GM18505 (cell line): ENCODE measurements at regions not wholly inside any gene's neighbourhood (a gene's known extent, or its start where the extent isn't known, plus 50 kb on each side); places are given as distances from the start of the nearest gene placed in this dataset.

ENCODE experiments used
- ATAC-seq: cut with Tn5 transposase; IDR thresholded peaks from one replicate; pipeline ENCODE4 v1.9.1; 2021; ENCODE audit not compliant: unreplicated experiment
- POLR2A ChIP-seq: IDR thresholded peaks from 4 replicates; pipeline ENCODE4 v1.6.1; 2011; ENCODE audit warnings: borderline replicate concordance; ENCODE audit not compliant: insufficient read depth, insufficient read length; ENCODE audit errors: extremely low read depth

DNA sequence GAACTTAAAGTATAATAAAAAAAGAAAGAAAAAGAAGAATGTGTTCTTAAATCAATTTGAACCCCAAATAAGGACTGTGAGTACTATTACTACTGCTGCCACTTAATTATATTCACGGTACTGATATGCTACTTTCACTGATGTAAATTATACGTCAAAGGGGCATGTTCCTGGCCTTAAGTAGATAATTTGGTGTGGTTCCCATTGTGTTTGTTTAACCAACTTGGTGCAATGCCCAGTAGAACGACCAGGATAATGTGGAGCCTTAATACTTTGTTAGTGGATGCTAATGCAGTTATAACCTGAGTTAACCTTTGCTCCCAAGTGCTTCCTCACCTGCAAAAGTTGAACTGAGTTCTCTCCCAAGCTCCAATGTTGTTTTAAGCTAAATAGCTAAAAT lies 142.0 kb downstream of the NR4A2 start:
- no peak for ATAC-seq
- no peak for TF ChIP-seq POLR2A

DNA sequence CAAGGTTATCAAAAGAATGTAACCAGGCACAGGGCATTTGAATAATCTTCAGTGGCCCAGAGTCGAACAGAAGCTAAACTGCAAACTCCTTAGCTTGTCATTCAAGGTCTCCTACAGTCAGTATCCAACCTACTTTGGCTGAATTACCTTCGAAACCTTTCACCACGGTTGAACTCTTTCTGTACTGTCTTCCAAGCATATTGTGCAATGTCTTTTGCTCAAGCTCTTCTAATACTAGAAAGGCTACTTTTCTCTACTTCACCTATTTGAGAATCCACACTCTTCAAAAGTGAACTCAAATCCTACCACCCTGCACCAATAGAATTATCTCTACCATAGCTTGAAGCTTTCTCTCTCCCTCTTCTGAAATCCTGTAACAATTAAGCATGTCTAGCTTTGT lies 142.9 kb downstream of the NR4A2 start:
- no peak for TF ChIP-seq POLR2A
- ATAC-seq: no peak

DNA sequence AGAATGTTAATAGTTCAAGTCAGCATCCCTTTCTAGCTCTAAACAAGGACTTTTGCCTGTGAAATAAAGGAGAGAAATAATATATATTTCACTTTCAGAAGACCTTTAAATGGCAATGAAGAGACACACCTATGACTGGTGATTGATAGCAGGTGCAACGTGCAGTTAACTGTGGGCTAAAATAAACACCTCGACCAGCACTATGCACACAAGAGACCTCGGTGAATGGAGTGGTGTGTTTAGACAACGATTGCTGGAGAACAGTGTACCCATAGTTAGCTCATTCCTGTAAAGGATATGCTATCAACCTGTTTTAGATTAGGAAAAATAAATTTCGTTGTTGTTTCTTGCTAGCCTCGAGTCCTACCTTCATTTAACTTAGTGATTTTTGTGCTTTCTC lies 143.4 kb downstream of the NR4A2 start:
- no peak for TF ChIP-seq POLR2A
- ATAC-seq: no peak

DNA sequence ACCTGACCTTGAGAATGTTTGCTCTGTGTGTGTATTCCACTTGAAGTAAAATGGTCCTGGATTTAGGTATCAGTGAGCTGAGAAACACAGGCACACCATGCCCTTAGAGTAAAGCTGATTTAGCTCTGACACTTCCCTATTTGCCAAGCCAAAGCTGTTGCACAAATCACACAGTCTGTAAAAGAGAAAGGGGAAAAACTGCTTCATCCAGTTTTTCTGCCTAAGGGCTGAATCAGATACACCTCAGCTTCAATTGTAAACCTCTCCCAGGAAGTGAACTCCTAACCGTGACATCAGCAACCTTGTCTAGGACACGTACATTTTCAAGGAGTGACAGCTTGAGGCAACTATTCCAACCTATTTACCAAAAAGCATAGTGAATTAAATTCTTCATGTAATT lies 150.4 kb downstream of the NR4A2 start:
- ATAC-seq: no peak
- no peak for TF ChIP-seq POLR2A

DNA sequence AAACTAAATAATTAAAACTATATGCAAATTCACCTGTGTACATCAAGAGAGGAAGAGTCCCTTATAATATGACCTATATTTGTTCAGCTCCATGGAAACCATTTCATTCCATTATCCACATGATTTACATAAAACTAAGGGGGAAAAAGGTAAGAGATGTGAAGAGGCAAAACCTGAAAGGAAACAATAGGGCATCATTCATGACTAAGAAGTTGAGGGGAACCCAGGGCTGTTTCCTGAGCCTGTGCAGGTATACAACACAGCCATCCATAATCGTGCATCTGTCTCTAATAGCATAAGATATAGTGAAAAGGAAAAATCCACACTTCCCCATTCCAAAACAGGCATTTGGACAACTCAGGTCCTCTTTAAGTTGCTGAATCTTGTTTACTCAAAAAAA lies 151.3 kb downstream of the NR4A2 start:
- ATAC-seq: no peak
- TF ChIP-seq POLR2A: no peak

DNA sequence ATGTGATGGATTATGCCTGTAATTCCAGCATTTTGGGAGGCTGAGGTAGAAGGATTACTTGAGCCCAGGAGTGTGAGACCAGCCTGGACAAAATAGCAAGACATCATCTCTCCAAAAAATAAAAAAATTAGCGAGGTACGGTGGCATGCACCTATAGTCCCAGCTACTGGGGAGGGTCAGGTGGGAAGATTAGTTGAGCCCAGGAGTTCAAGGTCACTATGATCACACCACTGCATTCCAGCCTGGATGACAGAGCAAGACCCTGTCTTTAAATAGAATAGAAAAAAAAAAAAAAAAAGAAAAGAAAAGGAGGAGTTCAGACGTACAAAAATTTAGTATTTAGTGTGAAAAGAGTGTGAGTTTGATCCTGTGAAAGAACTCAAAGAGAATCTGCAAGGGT lies 154.9 kb downstream of the NR4A2 start:
- no peak for TF ChIP-seq POLR2A
- no peak for ATAC-seq

DNA sequence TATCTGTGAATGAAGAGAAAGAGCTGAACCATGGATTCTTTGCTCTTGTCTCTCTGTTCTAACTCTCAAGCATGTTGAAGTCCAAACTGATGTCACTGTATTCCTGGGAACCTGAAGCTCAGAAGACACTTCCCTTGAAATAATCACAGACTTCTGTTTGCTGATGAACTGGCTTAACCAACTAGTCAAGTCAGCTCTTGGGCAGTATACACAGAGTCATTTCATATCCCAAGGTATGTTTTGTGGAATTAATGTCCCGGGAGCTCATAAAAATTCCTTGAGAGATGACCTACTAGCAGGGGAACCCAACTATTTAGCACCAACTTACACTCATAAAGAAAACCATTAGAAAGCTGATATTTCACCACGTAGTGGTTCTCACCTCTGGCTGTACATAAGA lies 156.6 kb downstream of the NR4A2 start:
- no peak for TF ChIP-seq POLR2A
- no peak for ATAC-seq

DNA sequence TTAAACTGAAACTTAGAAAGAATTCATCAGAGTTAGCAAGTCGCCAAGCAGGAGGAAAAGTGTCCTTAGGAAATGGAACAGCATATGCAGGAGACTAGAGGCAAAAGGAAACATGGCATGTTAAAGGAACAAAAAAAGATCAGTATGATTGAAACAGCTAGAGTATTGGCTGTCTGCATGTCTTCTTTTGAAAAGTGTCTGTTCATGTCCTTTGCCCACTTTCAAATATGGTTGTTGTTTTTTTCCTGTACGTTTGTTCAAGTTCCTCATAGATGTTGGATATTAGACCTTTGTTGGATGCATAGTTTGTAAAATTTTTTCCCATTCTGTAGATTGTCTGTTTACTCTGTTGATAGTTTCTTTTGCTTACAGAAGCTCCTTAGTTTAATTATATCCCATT lies 161.6 kb downstream of the NR4A2 start:
- no peak for TF ChIP-seq POLR2A
- ATAC-seq: no peak

DNA sequence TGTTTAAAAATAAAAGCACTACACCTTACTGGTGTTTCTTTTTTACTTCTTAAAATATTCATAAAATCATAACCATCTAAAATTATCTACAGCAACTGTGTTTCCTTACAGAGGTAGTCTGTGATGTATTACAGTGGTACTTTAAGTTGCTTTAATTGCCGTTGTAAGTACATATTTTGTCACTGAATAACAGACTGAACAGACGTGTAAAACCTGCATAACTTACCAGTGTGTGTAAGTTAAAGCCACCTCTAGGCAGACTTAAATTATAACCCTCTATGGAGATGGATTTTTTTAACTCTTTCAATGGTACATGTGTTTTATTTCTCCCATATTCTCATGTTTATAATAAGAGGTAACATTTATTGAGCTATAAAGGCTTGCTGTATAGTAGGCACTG lies 166.8 kb downstream of the NR4A2 start:
- TF ChIP-seq POLR2A: no peak
- ATAC-seq: no peak

DNA sequence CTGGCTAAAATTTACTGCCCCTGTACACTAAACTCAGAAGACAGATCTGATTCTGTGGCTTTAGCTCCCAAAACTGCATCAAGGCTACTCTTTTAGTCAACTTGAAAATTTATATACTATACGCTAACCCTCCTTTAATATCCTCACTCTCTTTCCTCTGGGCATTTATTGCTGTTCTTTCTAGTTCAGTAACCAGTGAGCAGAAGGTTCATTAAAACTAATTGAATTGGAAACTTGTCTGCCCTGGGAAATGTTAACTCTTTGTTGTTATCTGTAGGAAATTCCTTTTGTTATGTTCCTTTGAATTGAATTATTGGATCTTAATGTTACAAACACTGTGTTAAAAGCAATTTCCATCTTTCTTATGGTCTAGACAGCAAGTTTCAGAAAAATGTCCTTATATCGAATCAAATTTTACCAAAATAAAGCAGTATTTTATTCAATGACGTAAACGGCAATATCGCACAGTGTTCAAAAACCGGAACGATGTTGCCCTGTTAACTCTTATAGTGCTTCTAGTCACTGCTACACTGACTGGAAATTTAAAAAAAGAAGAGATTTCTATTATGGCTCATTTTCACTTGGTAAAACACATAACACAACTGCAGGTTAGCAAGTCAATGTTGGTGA lies 168.3 kb downstream of the NR4A2 start:
- ATAC-seq: no peak
- TF ChIP-seq POLR2A: no peak

DNA sequence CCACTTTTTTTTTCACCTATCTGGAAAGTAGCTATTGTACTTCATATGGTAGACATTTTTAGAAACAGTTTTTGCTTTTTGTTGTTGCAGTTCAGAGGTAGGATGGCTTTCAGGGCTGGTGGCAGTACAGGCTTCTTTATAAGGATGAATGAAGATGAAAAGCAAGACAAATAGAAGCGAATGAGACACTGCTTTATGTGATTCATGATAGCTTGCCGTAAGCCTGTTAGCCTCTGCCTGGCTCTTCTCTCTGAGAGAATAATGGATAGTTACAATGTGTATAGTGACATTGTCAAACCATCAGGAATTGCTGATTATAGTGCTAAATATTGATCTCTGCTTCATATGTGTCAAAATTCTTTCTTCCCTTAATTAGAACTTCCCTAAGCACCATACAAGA lies 173.7 kb downstream of the NR4A2 start:
- TF ChIP-seq POLR2A: no peak
- no peak for ATAC-seq

DNA sequence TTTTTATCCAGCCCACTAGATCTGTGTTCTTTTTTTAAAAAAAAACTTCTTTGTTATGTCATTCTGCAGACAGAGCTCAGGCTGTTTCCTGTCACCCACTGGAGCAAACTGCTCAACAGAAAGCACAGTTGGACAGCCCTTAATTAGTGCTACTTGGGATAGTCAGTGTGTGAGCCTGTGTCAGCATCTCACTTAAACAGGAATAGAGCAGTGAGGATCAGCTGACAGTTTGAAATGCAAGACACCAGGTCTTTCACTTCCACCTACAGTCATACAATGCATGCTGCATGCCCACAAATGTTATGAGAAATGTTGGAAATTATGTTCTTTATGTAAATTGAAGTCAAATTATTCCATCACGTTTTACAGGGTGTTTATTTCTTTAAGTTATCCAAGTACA lies 174.9 kb downstream of the NR4A2 start:
- ATAC-seq: no peak
- no peak for TF ChIP-seq POLR2A

DNA sequence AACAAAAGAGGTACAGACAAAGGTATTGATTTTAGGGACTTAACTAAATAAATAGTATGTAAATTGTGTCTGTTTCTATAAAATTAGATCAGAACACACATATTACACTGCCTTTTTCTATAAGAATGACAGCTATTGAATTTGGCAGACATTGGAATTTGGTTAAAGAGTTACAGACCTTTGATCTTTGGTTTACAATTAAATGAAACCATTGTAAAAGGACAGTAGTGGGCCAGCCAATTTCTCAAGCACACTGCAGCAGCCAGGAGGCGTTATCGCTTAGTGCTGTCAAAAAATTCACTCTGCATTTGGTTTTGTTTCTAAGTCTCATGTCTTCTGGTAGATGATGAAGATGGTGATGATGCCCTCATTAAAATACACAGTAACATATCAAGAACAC lies 175.9 kb downstream of the NR4A2 start:
- no peak for TF ChIP-seq POLR2A

DNA sequence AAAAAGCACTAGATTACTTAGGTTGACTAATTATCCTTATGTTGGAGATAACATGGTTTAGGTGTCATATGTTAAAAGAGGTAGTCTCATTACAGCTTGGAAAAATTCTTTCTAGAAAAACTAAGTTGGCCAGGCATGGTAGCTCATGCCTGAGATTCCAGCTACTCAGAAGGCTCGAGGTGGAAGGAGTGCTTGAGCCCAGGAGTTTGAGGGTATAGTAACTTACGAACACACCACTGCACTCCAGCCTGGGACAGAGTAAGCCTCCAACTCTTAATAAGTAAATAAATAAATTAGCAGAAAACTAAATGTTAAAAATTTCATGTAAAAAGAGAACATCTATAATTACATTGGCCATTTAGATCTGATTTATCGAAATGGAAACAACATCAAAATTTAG lies 177.2 kb downstream of the NR4A2 start:
- no peak for TF ChIP-seq POLR2A

More for the DNA sequence above, 175.9 kb downstream of the NR4A2 start:
- no peak for ATAC-seq

DNA sequence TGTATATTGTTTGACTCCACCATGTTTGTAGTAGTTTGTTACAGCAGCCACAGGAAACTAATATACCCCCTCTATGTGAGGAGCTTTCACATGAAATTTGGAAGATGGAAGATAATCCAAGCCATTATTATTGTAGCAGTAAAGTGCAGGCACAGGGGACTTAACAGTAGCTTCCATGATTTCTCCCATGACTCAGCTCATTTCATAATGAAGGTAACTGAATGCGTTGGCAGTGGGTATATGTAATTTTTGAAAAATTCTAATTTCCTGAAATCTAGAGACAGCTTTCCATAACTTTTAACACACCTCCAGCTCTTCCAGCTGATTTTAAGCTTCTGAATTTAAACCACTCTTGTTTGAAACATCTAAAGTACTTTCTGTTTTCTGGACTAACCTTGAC lies 181.2 kb downstream of the NR4A2 start:
- no peak for TF ChIP-seq POLR2A
- ATAC-seq: no peak

More for the DNA sequence above, 177.2 kb downstream of the NR4A2 start:
- ATAC-seq: no peak
